Mesothelial cell of epicardium (in vitro differentiated cells): ENCODE measurements at regions not wholly inside any gene's neighbourhood (a gene's known extent, or its start where the extent isn't known, plus 50 kb on each side); places are given as distances from the start of the nearest gene placed in this dataset.

Experiments
- DNase-seq, 2 experiments: peaks; one replicate each; pipeline ENCODE4 v3.0.0; 2021; ENCODE audit warnings: low spot score in 2 of 2; ENCODE audit not compliant: unreplicated experiment in 2 of 2
- H3K27ac Mint-ChIP-seq: 2 replicates; pipeline ENCODE4 v1.8.0; 2021; ENCODE audit warnings: mixed read lengths
- H3K27me3 Mint-ChIP-seq: 2 replicates; pipeline ENCODE4 v1.8.0; 2021; ENCODE audit warnings: low read depth, mixed read lengths
- H3K36me3 Mint-ChIP-seq: 2 replicates; pipeline ENCODE4 v1.8.0; 2021; ENCODE audit warnings: mixed read lengths
- H3K4me1 Mint-ChIP-seq: 2 replicates; pipeline ENCODE4 v1.8.0; 2021; ENCODE audit warnings: mixed read lengths
- H3K4me3 Mint-ChIP-seq: 2 replicates; pipeline ENCODE4 v1.8.0; 2021; ENCODE audit warnings: mild to moderate bottlenecking, moderate library complexity, mixed read lengths
- H3K9me3 Mint-ChIP-seq: 2 replicates; pipeline ENCODE4 v1.8.0; 2021; ENCODE audit warnings: mixed read lengths
- TF ChIP-seq, protein P1 (sequence below): fragments of 200-600 bp; sonication (generic); IDR thresholded peaks from one replicate; pipeline ENCODE4 v1.5.0; 2021; ENCODE audit warnings: antibody characterized with exemption; ENCODE audit not compliant: unreplicated experiment

- Mint-ChIP-seq H3K27me3 (peaks cover 38% of the 10 kb centered on the region), H3K27ac (no peak overlapping the region), H3K4me1 (peaks cover 6% of the 10 kb centered on the region), H3K36me3 (no peaks in the 10 kb centered on the region), H3K9me3 (peaks cover 5% of the 10 kb centered on the region), H3K4me3 (no peak overlapping the region)
- no peak for DNase-seq
- TF ChIP-seq, protein P1, sequence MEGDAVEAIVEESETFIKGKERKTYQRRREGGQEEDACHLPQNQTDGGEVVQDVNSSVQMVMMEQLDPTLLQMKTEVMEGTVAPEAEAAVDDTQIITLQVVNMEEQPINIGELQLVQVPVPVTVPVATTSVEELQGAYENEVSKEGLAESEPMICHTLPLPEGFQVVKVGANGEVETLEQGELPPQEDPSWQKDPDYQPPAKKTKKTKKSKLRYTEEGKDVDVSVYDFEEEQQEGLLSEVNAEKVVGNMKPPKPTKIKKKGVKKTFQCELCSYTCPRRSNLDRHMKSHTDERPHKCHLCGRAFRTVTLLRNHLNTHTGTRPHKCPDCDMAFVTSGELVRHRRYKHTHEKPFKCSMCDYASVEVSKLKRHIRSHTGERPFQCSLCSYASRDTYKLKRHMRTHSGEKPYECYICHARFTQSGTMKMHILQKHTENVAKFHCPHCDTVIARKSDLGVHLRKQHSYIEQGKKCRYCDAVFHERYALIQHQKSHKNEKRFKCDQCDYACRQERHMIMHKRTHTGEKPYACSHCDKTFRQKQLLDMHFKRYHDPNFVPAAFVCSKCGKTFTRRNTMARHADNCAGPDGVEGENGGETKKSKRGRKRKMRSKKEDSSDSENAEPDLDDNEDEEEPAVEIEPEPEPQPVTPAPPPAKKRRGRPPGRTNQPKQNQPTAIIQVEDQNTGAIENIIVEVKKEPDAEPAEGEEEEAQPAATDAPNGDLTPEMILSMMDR, result no peak
Observed at GRCh38 chr22:33221568-33221967, 163.4 kb upstream of the SYN3 start.

GRCh38 chr22:33220476-33221080 is 162.4 kb upstream of the SYN3 start:
- H3K4me3 Mint-ChIP-seq, result no peak overlapping the region

GRCh38 chr22:33219648-33220384 is 161.6 kb upstream of the SYN3 start:
- DNase-seq, result no peak
- H3K27me3 Mint-ChIP-seq, result peaks cover 47% of the 10 kb centered on the region
- no peaks in the 10 kb centered on the region for H3K9me3 Mint-ChIP-seq
- TF ChIP-seq, protein P1, result no peak
- no peaks in the 10 kb centered on the region for H3K36me3 Mint-ChIP-seq
- no peak overlapping the region for H3K27ac Mint-ChIP-seq
- no peak overlapping the region for H3K4me3 Mint-ChIP-seq
- H3K4me1 Mint-ChIP-seq, result peaks cover 6% of the 10 kb centered on the region

More at GRCh38 chr22:33220476-33221080, 162.4 kb upstream of the SYN3 start:
- no peak for DNase-seq
- Mint-ChIP-seq H3K36me3 (no peaks in the 10 kb centered on the region), H3K27ac (no peak overlapping the region), H3K9me3 (no peaks in the 10 kb centered on the region), H3K27me3 (peaks cover 44% of the 10 kb centered on the region), H3K4me1 (peaks cover 6% of the 10 kb centered on the region)
- TF ChIP-seq, protein P1, result no peak

- Mint-ChIP-seq H3K9me3 (no peaks in the 10 kb centered on the region), H3K4me1 (no peaks in the 10 kb centered on the region), H3K27me3 (peaks cover 67% of the 10 kb centered on the region), H3K27ac (no peak overlapping the region), H3K4me3 (no peak overlapping the region), H3K36me3 (no peaks in the 10 kb centered on the region)
- TF ChIP-seq, protein P1, result no peak
- DNase-seq, result no peak
Observed at GRCh38 chr22:33213383-33214075, 155.3 kb upstream of the SYN3 start.

GRCh38 chr22:33209930-33210784 is 152.0 kb upstream of the SYN3 start:
- no peak for DNase-seq
- TF ChIP-seq, protein P1, result peak; percentile 37
- H3K4me3 Mint-ChIP-seq, result no peak overlapping the region
- H3K27ac Mint-ChIP-seq, result no peak overlapping the region
- H3K36me3 Mint-ChIP-seq, result no peaks in the 10 kb centered on the region
- H3K27me3 Mint-ChIP-seq, result peaks cover 79% of the 10 kb centered on the region
- H3K4me1 Mint-ChIP-seq, result no peaks in the 10 kb centered on the region
- H3K9me3 Mint-ChIP-seq, result no peaks in the 10 kb centered on the region
